ENCODE measurements at regions not wholly inside any gene's neighbourhood (a gene's known extent, or its start where the extent isn't known, plus 50 kb on each side); places are given as distances from the start of the nearest gene placed in this dataset.
"Not testable (repeated sequence)": the region's sequence is repeated elsewhere in the genome, so short reads cannot be mapped to it uniquely, and the experiment has no call there.

- no peak for DNase-seq (ENCODE audit: low spot score)
Measured at GRCh38 chr5:176747670-176748072, 62.7 kb upstream of the UNC5A start.

- DNase-seq (ENCODE audit: low spot score): no peak
Measured at GRCh38 chr5:176748073-176748966, 62.0 kb upstream of the UNC5A start.

- no peak for DNase-seq (ENCODE audit: low spot score)
Measured at GRCh38 chr5:176748967-176749935, 61.1 kb upstream of the UNC5A start.

- DNase-seq (ENCODE audit: low spot score): no peak
Measured at GRCh38 chr5:176750144-176750543, 60.2 kb upstream of the UNC5A start.

GRCh38 chr5:176754376-176754973, 55.9 kb upstream of the UNC5A start:
- DNase-seq (ENCODE audit: low spot score): no peak

GRCh38 chr5:176755593-176755992, 54.8 kb upstream of the UNC5A start:
- not testable (repeated sequence) for DNase-seq (ENCODE audit: low spot score)

GRCh38 chr5:176757569-176757968, 52.8 kb upstream of the UNC5A start:
- DNase-seq (ENCODE audit: low spot score): not testable (repeated sequence)

Data from Ammon's horn (tissue), 1 donor.